CD4-positive, CD25-positive, alpha-beta regulatory T cell (primary cell): ENCODE measurements at regions not wholly inside any gene's neighbourhood (a gene's known extent, or its start where the extent isn't known, plus 50 kb on each side); places are given as distances from the start of the nearest gene placed in this dataset.

Experiments
- ATAC-seq, 2 donors: fragments of 150-1000 bp; cut with Tn5 transposase; one replicate each; pipeline ENCODE4 v1.10.0; 2021; ENCODE audit warnings: low read depth in 2 of 2, moderate number of reproducible peaks in 2 of 2, moderate library complexity in 1 of 2
- DNase-seq, 3 donors: peaks; one replicate each; pipeline versions ENCODE4 v3.0.0 to v3.0.0-alpha.2; 2012 to 2022; ENCODE audit warnings: mixed read lengths in 1 of 3
- H3K27ac ChIP-seq: one replicate; pipeline ENCODE4 v1.7.0; 2013; ENCODE audit warnings: mild to moderate bottlenecking, low read length; ENCODE audit not compliant: insufficient read depth, poor library complexity, severe bottlenecking
- H3K27me3 ChIP-seq: one replicate; pipeline ENCODE4 v1.7.0; 2013; ENCODE audit warnings: low read length; ENCODE audit not compliant: control insufficient read depth, insufficient read depth
- H3K36me3 ChIP-seq: one replicate; pipeline ENCODE4 v1.7.0; 2013; ENCODE audit warnings: mild to moderate bottlenecking, low read length, moderate library complexity; ENCODE audit not compliant: control insufficient read depth, insufficient read depth
- H3K4me1 ChIP-seq: 2 replicates; pipeline ENCODE4 v1.7.0; 2013; ENCODE audit warnings: mild to moderate bottlenecking, low read length; ENCODE audit not compliant: insufficient read depth, control insufficient read depth, poor library complexity, severe bottlenecking
- H3K4me3 ChIP-seq: one replicate; pipeline ENCODE4 v1.7.0; 2013; ENCODE audit warnings: low read depth, mild to moderate bottlenecking, low read length, moderate library complexity
- H3K9me3 ChIP-seq, 2 experiments: 1 replicate in 1 of 2; 2 replicates in 1 of 2; pipeline ENCODE4 v1.7.0; 2013; ENCODE audit warnings: low read length in 2 of 2, mild to moderate bottlenecking in 1 of 2, moderate library complexity in 1 of 2; ENCODE audit not compliant: control insufficient read depth in 2 of 2
- H3K27ac Mint-ChIP-seq, 3 donors: one replicate each; pipeline ENCODE4 v1.8.0; 2020 to 2022; ENCODE audit warnings: mild to moderate bottlenecking in 3 of 3, mixed read lengths in 3 of 3, moderate library complexity in 2 of 3
- H3K27me3 Mint-ChIP-seq: one replicate; pipeline ENCODE4 v1.8.0; 2022; ENCODE audit warnings: mild to moderate bottlenecking, mixed read lengths
- H3K36me3 Mint-ChIP-seq: one replicate; pipeline ENCODE4 v1.8.0; 2020; ENCODE audit warnings: mixed read lengths
- H3K4me1 Mint-ChIP-seq, 4 donors: one replicate each; pipeline ENCODE4 v1.8.0; 2020 to 2022; ENCODE audit warnings: mixed read lengths in 4 of 4, mild to moderate bottlenecking in 1 of 4
- H3K4me3 Mint-ChIP-seq, 4 donors: one replicate each; pipeline ENCODE4 v1.8.0; 2020 to 2022; ENCODE audit warnings: mild to moderate bottlenecking in 4 of 4, mixed read lengths in 4 of 4, moderate library complexity in 3 of 4
- H3K9me3 Mint-ChIP-seq, 7 donors: one replicate each; pipeline ENCODE4 v1.8.0; 2020 to 2022; ENCODE audit warnings: mixed read lengths in 7 of 7, mild to moderate bottlenecking in 3 of 7, moderate library complexity in 2 of 7

DNA sequence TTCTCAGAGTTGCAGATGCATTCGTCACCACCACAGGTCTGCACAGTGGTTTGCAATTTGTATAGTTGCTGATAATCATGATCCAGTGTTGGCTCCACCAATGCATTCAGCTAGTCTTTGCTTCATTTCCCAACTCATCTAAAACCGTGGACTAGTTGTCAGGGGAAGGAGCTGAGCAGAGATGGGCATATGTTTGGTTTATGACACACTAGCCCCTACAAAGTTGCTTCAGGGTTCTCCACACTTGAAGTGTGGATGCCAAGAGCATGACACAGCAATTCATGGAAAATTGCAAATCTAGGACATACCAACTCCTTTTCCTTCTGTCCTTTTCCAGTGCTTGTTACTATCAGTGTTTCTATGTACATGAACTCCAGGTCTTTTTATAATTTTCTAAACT, 168.0 kb downstream of the TNFSF13B start:
- ATAC-seq (no peak), DNase-seq (no peak)
- H3K36me3 Mint-ChIP-seq, result no peaks in the 10 kb centered on the region
- H3K27me3 ChIP-seq, result peaks cover 2% of the 10 kb centered on the region
- no peaks in the 10 kb centered on the region for H3K4me1 Mint-ChIP-seq
- no peak overlapping the region for H3K4me3 Mint-ChIP-seq
- H3K27ac ChIP-seq, result no peak overlapping the region
- no peaks in the 10 kb centered on the region for H3K9me3 ChIP-seq
- H3K27me3 Mint-ChIP-seq, result peaks cover 13% of the 10 kb centered on the region
- H3K36me3 ChIP-seq, result no peaks in the 10 kb centered on the region
- peak overlapping the region in 1 of 3 donors; percentile 47 for H3K27ac Mint-ChIP-seq
- H3K4me1 ChIP-seq, result no peaks in the 10 kb centered on the region
- H3K9me3 Mint-ChIP-seq, result peaks cover 0 to 4% (median 0%) of the 10 kb centered on the region in 7 donors
- H3K4me3 ChIP-seq, result no peak overlapping the region

GRCh38 chr13:108439556-108439955, 170.0 kb downstream of the TNFSF13B start:
- no peak overlapping the region for H3K27ac ChIP-seq
- H3K4me3 Mint-ChIP-seq, result no peak overlapping the region
- no peak for DNase-seq
- H3K27ac Mint-ChIP-seq, result no peak overlapping the region
- no peak overlapping the region for H3K4me3 ChIP-seq
- no peaks in the 10 kb centered on the region for H3K4me1 ChIP-seq
- no peaks in the 10 kb centered on the region for H3K36me3 ChIP-seq
- ATAC-seq, result no peak
- peaks cover 13% of the 10 kb centered on the region for H3K27me3 Mint-ChIP-seq
- H3K4me1 Mint-ChIP-seq, result no peaks in the 10 kb centered on the region
- peaks cover 0 to 3% (median 0%) of the 10 kb centered on the region in 7 donors for H3K9me3 Mint-ChIP-seq
- peaks cover 2% of the 10 kb centered on the region for H3K27me3 ChIP-seq
- no peaks in the 10 kb centered on the region for H3K36me3 Mint-ChIP-seq
- no peaks in the 10 kb centered on the region for H3K9me3 ChIP-seq

- no peaks in the 10 kb centered on the region for H3K27me3 ChIP-seq
These were observed 174.9 kb downstream of the TNFSF13B start for GRCh38 chr13:108444448-108444847.

DNA sequence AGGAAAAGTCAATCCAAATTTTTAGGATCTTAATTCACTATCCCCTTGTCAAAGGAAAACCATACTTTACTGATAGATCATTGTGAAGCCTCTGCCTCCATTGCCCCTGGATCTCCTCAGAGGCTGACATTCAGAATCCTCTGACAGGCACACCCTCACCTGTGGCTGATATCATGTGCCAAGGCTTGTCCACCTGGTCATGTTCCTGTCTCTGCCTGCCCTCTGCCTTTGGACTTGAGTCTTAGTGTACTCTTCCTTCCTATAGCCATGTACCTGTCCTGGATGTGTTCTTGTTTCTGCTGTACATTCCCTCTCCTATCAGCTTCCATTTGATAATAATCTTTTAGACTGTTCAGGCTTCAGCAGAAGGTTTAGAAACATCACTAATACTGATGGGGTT, 179.4 kb downstream of the TNFSF13B start:
- H3K27me3 ChIP-seq, result no peaks in the 10 kb centered on the region
- peak overlapping the region in 1 of 3 donors; percentile 9 for H3K27ac Mint-ChIP-seq
- H3K36me3 ChIP-seq, result no peaks in the 10 kb centered on the region
- peaks cover 0 to 5% (median 0%) of the 10 kb centered on the region in 7 donors for H3K9me3 Mint-ChIP-seq
- ATAC-seq (no peak), DNase-seq (no peak)
- peaks cover 0 to 4% (median under 1%) of the 10 kb centered on the region in 4 donors for H3K4me1 Mint-ChIP-seq
- no peaks in the 10 kb centered on the region for H3K4me1 ChIP-seq
- no peak overlapping the region for H3K4me3 ChIP-seq
- H3K27me3 Mint-ChIP-seq, result peaks cover 18% of the 10 kb centered on the region
- no peaks in the 10 kb centered on the region for H3K9me3 ChIP-seq
- H3K27ac ChIP-seq, result no peak overlapping the region
- H3K36me3 Mint-ChIP-seq, result no peaks in the 10 kb centered on the region
- H3K4me3 Mint-ChIP-seq, result no peak overlapping the region

More at GRCh38 chr13:108444448-108444847, 174.9 kb downstream of the TNFSF13B start:
- Histone ChIP-seq H3K36me3 (no peaks in the 10 kb centered on the region), H3K27ac (no peak overlapping the region), H3K9me3 (no peaks in the 10 kb centered on the region), H3K4me3 (no peak overlapping the region), H3K4me1 (no peaks in the 10 kb centered on the region)
- H3K27ac Mint-ChIP-seq, result no peak overlapping the region
- ATAC-seq (no peak), DNase-seq (no peak)
- no peaks in the 10 kb centered on the region for H3K36me3 Mint-ChIP-seq
- H3K9me3 Mint-ChIP-seq, result peaks cover 0 to 4% (median 0%) of the 10 kb centered on the region in 7 donors
- H3K27me3 Mint-ChIP-seq, result peaks cover 8% of the 10 kb centered on the region
- H3K4me1 Mint-ChIP-seq, result peaks cover 0 to 4% (median 0%) of the 10 kb centered on the region in 4 donors
- H3K4me3 Mint-ChIP-seq, result no peak overlapping the region

DNA sequence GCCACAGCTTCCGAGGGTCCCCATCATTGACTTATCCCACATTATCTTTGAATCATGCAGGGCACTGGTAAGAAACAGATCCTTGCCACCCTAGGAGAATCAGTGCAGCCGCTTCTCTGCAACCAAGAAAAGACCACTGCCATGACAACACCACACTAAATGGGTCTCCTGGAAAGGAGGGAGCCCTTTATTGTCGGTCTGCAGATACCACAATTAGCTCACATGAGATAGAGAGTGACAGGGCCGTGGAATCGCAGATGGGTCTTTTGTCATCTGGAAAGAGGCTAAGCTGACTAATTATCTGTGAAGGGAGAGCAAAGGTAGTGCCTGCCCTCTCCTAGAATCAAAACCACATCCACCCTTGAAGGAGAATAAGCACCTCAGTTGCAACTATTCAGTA, 178.3 kb upstream of the MYO16 start:
- DNase-seq (no peak), ATAC-seq (no peak)
- Mint-ChIP-seq H3K27ac (no peak overlapping the region), H3K27me3 (peaks cover 18% of the 10 kb centered on the region), H3K9me3 (peaks cover 0 to 7% (median 0%) of the 10 kb centered on the region in 7 donors), H3K4me3 (no peak overlapping the region), H3K36me3 (no peaks in the 10 kb centered on the region), H3K4me1 (peaks cover 0 to 4% (median under 1%) of the 10 kb centered on the region in 4 donors)
- no peaks in the 10 kb centered on the region for H3K9me3 ChIP-seq
- H3K4me1 ChIP-seq, result no peaks in the 10 kb centered on the region
- H3K36me3 ChIP-seq, result no peaks in the 10 kb centered on the region
- H3K4me3 ChIP-seq, result no peak overlapping the region
- peaks cover 3% of the 10 kb centered on the region for H3K27me3 ChIP-seq
- H3K27ac ChIP-seq, result no peak overlapping the region

GRCh38 chr13:108455320-108455719, 174.1 kb upstream of the MYO16 start:
- Histone ChIP-seq H3K36me3 (no peaks in the 10 kb centered on the region), H3K4me1 (no peaks in the 10 kb centered on the region), H3K27ac (no peak overlapping the region), H3K27me3 (peaks cover 3% of the 10 kb centered on the region), H3K9me3 (no peaks in the 10 kb centered on the region), H3K4me3 (no peak overlapping the region)
- peaks cover 0 to 8% (median 2%) of the 10 kb centered on the region in 7 donors for H3K9me3 Mint-ChIP-seq
- ATAC-seq, result no peak
- no peak for DNase-seq
- peaks cover 0 to 2% (median under 1%) of the 10 kb centered on the region in 4 donors for H3K4me1 Mint-ChIP-seq
- no peaks in the 10 kb centered on the region for H3K36me3 Mint-ChIP-seq
- H3K27me3 Mint-ChIP-seq, result peaks cover 14% of the 10 kb centered on the region
- H3K4me3 Mint-ChIP-seq, result no peak overlapping the region
- no peak overlapping the region for H3K27ac Mint-ChIP-seq

- Histone ChIP-seq H3K4me1 (no peaks in the 10 kb centered on the region), H3K27me3 (no peaks in the 10 kb centered on the region), H3K4me3 (no peak overlapping the region), H3K9me3 (no peaks in the 10 kb centered on the region), H3K27ac (no peak overlapping the region), H3K36me3 (no peaks in the 10 kb centered on the region)
- H3K9me3 Mint-ChIP-seq, result peaks cover 0 to 8% (median 1%) of the 10 kb centered on the region in 7 donors
- H3K4me3 Mint-ChIP-seq, result no peak overlapping the region
- peaks cover 0 to 11% (median 10%) of the 10 kb centered on the region in 4 donors for H3K4me1 Mint-ChIP-seq
- H3K36me3 Mint-ChIP-seq, result no peaks in the 10 kb centered on the region
- DNase-seq (no peak), ATAC-seq (no peak)
- H3K27me3 Mint-ChIP-seq, result peaks cover 4% of the 10 kb centered on the region
- H3K27ac Mint-ChIP-seq, result no peak overlapping the region
These were observed 169.4 kb upstream of the MYO16 start for GRCh38 chr13:108460043-108460442.

DNA sequence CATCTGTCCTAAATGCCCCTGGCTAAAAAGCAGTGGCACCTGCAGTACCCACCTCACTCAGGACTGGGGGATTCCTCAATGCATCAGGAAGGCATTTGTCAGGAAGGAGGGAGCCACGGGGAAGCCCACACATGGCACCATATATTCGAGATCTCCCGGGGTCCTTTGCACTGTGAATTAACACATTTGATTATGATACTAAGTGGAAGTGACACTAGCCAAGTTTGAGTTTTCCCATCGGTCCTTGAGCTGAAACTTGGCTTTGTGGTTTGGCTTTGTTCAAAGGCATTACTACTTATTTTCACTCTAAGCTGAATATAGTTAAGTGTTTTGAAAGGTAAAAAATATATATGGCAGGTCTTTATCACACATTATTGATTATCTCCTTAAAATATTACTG, 168.7 kb upstream of the MYO16 start:
- H3K9me3 ChIP-seq, result no peaks in the 10 kb centered on the region
- DNase-seq (no peak), ATAC-seq (no peak)
- no peak overlapping the region for H3K4me3 ChIP-seq
- H3K27me3 Mint-ChIP-seq, result peaks cover 4% of the 10 kb centered on the region
- H3K4me3 Mint-ChIP-seq, result no peak overlapping the region
- H3K27ac ChIP-seq, result no peak overlapping the region
- H3K4me1 ChIP-seq, result no peaks in the 10 kb centered on the region
- peaks cover 0 to 8% (median 1%) of the 10 kb centered on the region in 7 donors for H3K9me3 Mint-ChIP-seq
- H3K36me3 ChIP-seq, result no peaks in the 10 kb centered on the region
- no peak overlapping the region for H3K27ac Mint-ChIP-seq
- H3K36me3 Mint-ChIP-seq, result no peaks in the 10 kb centered on the region
- H3K27me3 ChIP-seq, result no peaks in the 10 kb centered on the region
- H3K4me1 Mint-ChIP-seq, result peaks cover 0 to 11% (median 10%) of the 10 kb centered on the region in 4 donors
